ENCODE measurements at regions not wholly inside any gene's neighbourhood (a gene's known extent, or its start where the extent isn't known, plus 50 kb on each side); places are given as distances from the start of the nearest gene placed in this dataset.

GRCh38 chr13:69580255-69580654 is 527.4 kb upstream of the ATXN8OS start:
- Histone ChIP-seq H3K9me3 (ENCODE audit: control insufficient read depth, low read length) (no peaks in the 10 kb centered on the region), H3K36me3 (ENCODE audit: control insufficient read depth, insufficient read depth, low read length) (no peaks in the 10 kb centered on the region), H3K4me1 (ENCODE audit: control insufficient read depth, insufficient read depth, low read length) (no peaks in the 10 kb centered on the region), H3K4me3 (ENCODE audit: insufficient read depth, low read depth, low read length) (no peak overlapping the region), H3K27me3 (ENCODE audit: control insufficient read depth, insufficient read depth, low read length, poor library complexity, severe bottlenecking) (no peaks in the 10 kb centered on the region), H3K27ac (ENCODE audit: insufficient read depth, low read depth, low read length, poor library complexity, severe bottlenecking) (no peak overlapping the region)
- 65% methylated on average over 3 of the region's 3 CpGs for WGBS, 2 experiments

GRCh38 chr13:69579351-69579750 is 528.3 kb upstream of the ATXN8OS start:
- Histone ChIP-seq H3K27ac (ENCODE audit: insufficient read depth, low read depth, low read length, poor library complexity, severe bottlenecking) (no peak overlapping the region), H3K9me3 (ENCODE audit: control insufficient read depth, low read length) (no peaks in the 10 kb centered on the region), H3K4me1 (ENCODE audit: control insufficient read depth, insufficient read depth, low read length) (no peaks in the 10 kb centered on the region)

GRCh38 chr13:69571606-69572323 is 535.9 kb upstream of the ATXN8OS start:
- H3K4me3 ChIP-seq (ENCODE audit: insufficient read depth, low read depth, low read length) = no peak overlapping the region
- no peaks in the 10 kb centered on the region for H3K27me3 ChIP-seq (ENCODE audit: control insufficient read depth, insufficient read depth, low read length, poor library complexity, severe bottlenecking)
- no peaks in the 10 kb centered on the region for H3K9me3 ChIP-seq (ENCODE audit: control insufficient read depth, low read length)
- no peak overlapping the region for H3K27ac ChIP-seq (ENCODE audit: insufficient read depth, low read depth, low read length, poor library complexity, severe bottlenecking)
- no peaks in the 10 kb centered on the region for H3K4me1 ChIP-seq (ENCODE audit: control insufficient read depth, insufficient read depth, low read length)
- H3K36me3 ChIP-seq (ENCODE audit: control insufficient read depth, insufficient read depth, low read length) = no peaks in the 10 kb centered on the region
- WGBS, 2 experiments = 82 to 92% methylated on average over 1 of the region's 1 CpG

More at GRCh38 chr13:69579351-69579750, 528.3 kb upstream of the ATXN8OS start:
- no peaks in the 10 kb centered on the region for H3K27me3 ChIP-seq (ENCODE audit: control insufficient read depth, insufficient read depth, low read length, poor library complexity, severe bottlenecking)
- no peaks in the 10 kb centered on the region for H3K36me3 ChIP-seq (ENCODE audit: control insufficient read depth, insufficient read depth, low read length)
- no peak overlapping the region for H3K4me3 ChIP-seq (ENCODE audit: insufficient read depth, low read depth, low read length)

- H3K36me3 ChIP-seq (ENCODE audit: control insufficient read depth, insufficient read depth, low read length) = no peaks in the 10 kb centered on the region
- H3K9me3 ChIP-seq (ENCODE audit: control insufficient read depth, low read length) = no peaks in the 10 kb centered on the region
- H3K4me3 ChIP-seq (ENCODE audit: insufficient read depth, low read depth, low read length) = no peak overlapping the region
- no peaks in the 10 kb centered on the region for H3K27me3 ChIP-seq (ENCODE audit: control insufficient read depth, insufficient read depth, low read length, poor library complexity, severe bottlenecking)
- 94 to 97% methylated on average over 2 of the region's 2 CpGs for WGBS, 2 experiments
- no peaks in the 10 kb centered on the region for H3K4me1 ChIP-seq (ENCODE audit: control insufficient read depth, insufficient read depth, low read length)
- H3K27ac ChIP-seq (ENCODE audit: insufficient read depth, low read depth, low read length, poor library complexity, severe bottlenecking) = no peak overlapping the region
Observed at GRCh38 chr13:69567514-69567913, 540.1 kb upstream of the ATXN8OS start.

GRCh38 chr13:69566104-69566716 is 541.4 kb upstream of the ATXN8OS start:
- WGBS, 2 experiments = 94 to 96% methylated on average over 6 of the region's 6 CpGs
- Histone ChIP-seq H3K36me3 (ENCODE audit: control insufficient read depth, insufficient read depth, low read length) (no peaks in the 10 kb centered on the region), H3K27ac (ENCODE audit: insufficient read depth, low read depth, low read length, poor library complexity, severe bottlenecking) (no peak overlapping the region), H3K4me1 (ENCODE audit: control insufficient read depth, insufficient read depth, low read length) (no peaks in the 10 kb centered on the region), H3K9me3 (ENCODE audit: control insufficient read depth, low read length) (no peaks in the 10 kb centered on the region), H3K4me3 (ENCODE audit: insufficient read depth, low read depth, low read length) (no peak overlapping the region), H3K27me3 (ENCODE audit: control insufficient read depth, insufficient read depth, low read length, poor library complexity, severe bottlenecking) (no peaks in the 10 kb centered on the region)

GRCh38 chr13:69565334-69565733 is 542.3 kb upstream of the ATXN8OS start:
- WGBS, 2 experiments = 44 to 46% methylated on average over 4 of the region's 4 CpGs
- H3K4me3 ChIP-seq (ENCODE audit: insufficient read depth, low read depth, low read length) = no peak overlapping the region
- no peaks in the 10 kb centered on the region for H3K36me3 ChIP-seq (ENCODE audit: control insufficient read depth, insufficient read depth, low read length)
- H3K4me1 ChIP-seq (ENCODE audit: control insufficient read depth, insufficient read depth, low read length) = no peaks in the 10 kb centered on the region
- no peaks in the 10 kb centered on the region for H3K27me3 ChIP-seq (ENCODE audit: control insufficient read depth, insufficient read depth, low read length, poor library complexity, severe bottlenecking)
- H3K27ac ChIP-seq (ENCODE audit: insufficient read depth, low read depth, low read length, poor library complexity, severe bottlenecking) = no peak overlapping the region
- H3K9me3 ChIP-seq (ENCODE audit: control insufficient read depth, low read length) = no peaks in the 10 kb centered on the region

- no peaks in the 10 kb centered on the region for H3K4me1 ChIP-seq (ENCODE audit: control insufficient read depth, insufficient read depth, low read length)
- WGBS, 2 experiments = 82 to 92% methylated on average over 4 to 5 of the region's 5 CpGs
- no peaks in the 10 kb centered on the region for H3K9me3 ChIP-seq (ENCODE audit: control insufficient read depth, low read length)
- H3K27ac ChIP-seq (ENCODE audit: insufficient read depth, low read depth, low read length, poor library complexity, severe bottlenecking) = no peak overlapping the region
- no peak overlapping the region for H3K4me3 ChIP-seq (ENCODE audit: insufficient read depth, low read depth, low read length)
- H3K36me3 ChIP-seq (ENCODE audit: control insufficient read depth, insufficient read depth, low read length) = no peaks in the 10 kb centered on the region
- H3K27me3 ChIP-seq (ENCODE audit: control insufficient read depth, insufficient read depth, low read length, poor library complexity, severe bottlenecking) = no peaks in the 10 kb centered on the region
Observed at GRCh38 chr13:69556540-69557196, 551.0 kb upstream of the ATXN8OS start.

- WGBS, 2 experiments = 62 to 100% methylated on average over 1 of the region's 2 CpGs
- Histone ChIP-seq H3K27me3 (ENCODE audit: control insufficient read depth, insufficient read depth, low read length, poor library complexity, severe bottlenecking) (no peaks in the 10 kb centered on the region), H3K4me1 (ENCODE audit: control insufficient read depth, insufficient read depth, low read length) (no peaks in the 10 kb centered on the region), H3K27ac (ENCODE audit: insufficient read depth, low read depth, low read length, poor library complexity, severe bottlenecking) (no peak overlapping the region), H3K4me3 (ENCODE audit: insufficient read depth, low read depth, low read length) (no peak overlapping the region), H3K36me3 (ENCODE audit: control insufficient read depth, insufficient read depth, low read length) (no peaks in the 10 kb centered on the region), H3K9me3 (ENCODE audit: control insufficient read depth, low read length) (no peaks in the 10 kb centered on the region)
Observed at GRCh38 chr13:69553976-69554375, 553.6 kb upstream of the ATXN8OS start.

GRCh38 chr13:69551193-69551592 is 556.4 kb upstream of the ATXN8OS start:
- Histone ChIP-seq H3K4me1 (ENCODE audit: control insufficient read depth, insufficient read depth, low read length) (no peaks in the 10 kb centered on the region), H3K4me3 (ENCODE audit: insufficient read depth, low read depth, low read length) (no peak overlapping the region), H3K36me3 (ENCODE audit: control insufficient read depth, insufficient read depth, low read length) (no peaks in the 10 kb centered on the region), H3K27me3 (ENCODE audit: control insufficient read depth, insufficient read depth, low read length, poor library complexity, severe bottlenecking) (no peaks in the 10 kb centered on the region), H3K27ac (ENCODE audit: insufficient read depth, low read depth, low read length, poor library complexity, severe bottlenecking) (no peak overlapping the region), H3K9me3 (ENCODE audit: control insufficient read depth, low read length) (no peaks in the 10 kb centered on the region)
- WGBS, 2 experiments = 100% methylated on average over 2 of the region's 2 CpGs; no CpG with 5 or more reads in 1 of the 2 experiments

GRCh38 chr13:69547780-69548179 is 559.8 kb upstream of the ATXN8OS start:
- Histone ChIP-seq H3K27ac (ENCODE audit: insufficient read depth, low read depth, low read length, poor library complexity, severe bottlenecking) (no peak overlapping the region), H3K36me3 (ENCODE audit: control insufficient read depth, insufficient read depth, low read length) (no peaks in the 10 kb centered on the region), H3K4me1 (ENCODE audit: control insufficient read depth, insufficient read depth, low read length) (no peaks in the 10 kb centered on the region), H3K27me3 (ENCODE audit: control insufficient read depth, insufficient read depth, low read length, poor library complexity, severe bottlenecking) (no peaks in the 10 kb centered on the region), H3K4me3 (ENCODE audit: insufficient read depth, low read depth, low read length) (no peak overlapping the region), H3K9me3 (ENCODE audit: control insufficient read depth, low read length) (no peaks in the 10 kb centered on the region)
- 89 to 96% methylated on average over 2 of the region's 2 CpGs for WGBS, 2 experiments
